AG09319 (cell line): ENCODE measurements at regions not wholly inside any gene's neighbourhood (a gene's known extent, or its start where the extent isn't known, plus 50 kb on each side); places are given as distances from the start of the nearest gene placed in this dataset.

Experiments
- DNase-seq: peaks from one replicate; pipeline ENCODE4 v3.0.0-alpha.2; 2010; ENCODE audit warnings: low read depth; ENCODE audit errors: extremely low read depth
- CTCF ChIP-seq: IDR thresholded peaks from 2 replicates; pipeline ENCODE4 v1.5.1; 2011; ENCODE audit warnings: low read depth, mild to moderate bottlenecking, inconsistent platforms, low read length, moderate library complexity

GRCh38 chr7:54878339-54878738 is 119.3 kb upstream of the SEC61G start:
- no peak for DNase-seq
- TF ChIP-seq CTCF: no peak

GRCh38 chr7:54879776-54880175 is 120.8 kb upstream of the SEC61G start:
- no peak for TF ChIP-seq CTCF
- DNase-seq: no peak

GRCh38 chr7:54880326-54880989 is 121.4 kb upstream of the SEC61G start:
- TF ChIP-seq CTCF: no peak
- DNase-seq: no peak

GRCh38 chr7:54881816-54882520 is 123.0 kb upstream of the SEC61G start:
- no peak for DNase-seq
- no peak for TF ChIP-seq CTCF

- DNase-seq: no peak
- no peak for TF ChIP-seq CTCF
Observed at GRCh38 chr7:54882694-54883093, 123.7 kb upstream of the SEC61G start.

GRCh38 chr7:54883576-54883975 is 124.6 kb upstream of the SEC61G start:
- TF ChIP-seq CTCF: no peak
- no peak for DNase-seq

GRCh38 chr7:54885285-54885684 is 126.3 kb upstream of the SEC61G start:
- no peak for DNase-seq

More at GRCh38 chr7:54885285-54885684, 126.3 kb upstream of the SEC61G start:
- TF ChIP-seq CTCF: no peak
